Endothelial cell of umbilical vein (primary cell): ENCODE measurements at regions not wholly inside any gene's neighbourhood (a gene's known extent, or its start where the extent isn't known, plus 50 kb on each side); places are given as distances from the start of the nearest gene placed in this dataset.

Experiments
- BruUV-seq: library from RNA; stranded (reverse); fragments of 400-500 nt; replicated peaks from 2 replicates; lab custom pipeline; 2021; lab: Mats Ljungman, UMichigan
- CTCF ChIA-PET: fragments of 300-600, 350-600 bp; sonication (Branson Sonifier 250); formaldehyde crosslinking; loops from one replicate; lab custom pipeline; 2021; ENCODE audit warnings: antibody characterized with exemption, inconsistent platforms; lab: Charles Lee
- POLR2A ChIA-PET: fragments of 300-600, 350-600 bp; sonication (Branson Sonifier 250); formaldehyde crosslinking; loops from one replicate; lab custom pipeline; 2021; ENCODE audit warnings: antibody characterized with exemption, inconsistent platforms; lab: Charles Lee
- DNase-seq: peaks from one replicate; pipeline ENCODE4 v3.0.0-alpha.2; 2011; ENCODE audit warnings: low read depth, low spot score
- FAIRE-seq: peaks from 2 replicates; lab custom pipeline; 2011; peaks lifted over from hg19 to GRCh38; lab: Jason Lieb, UNC
- H2AFZ ChIP-seq: 2 replicates; pipeline ENCODE4 v1.6.0; 2012; ENCODE audit warnings: low read depth, low read length, control low read depth, inconsistent platforms
- H3K27ac ChIP-seq: 2 replicates; pipeline ENCODE4 v1.5.1; 2011; ENCODE audit warnings: low read depth, mild to moderate bottlenecking, control low read depth, low read length, moderate library complexity; ENCODE audit not compliant: insufficient read depth
- H3K27me3 ChIP-seq, 2 experiments: 2 replicates each; pipeline versions ENCODE4 v1.6.0 to v1.6.1; 2011; ENCODE audit warnings: low read length in 2 of 2, mixed read lengths in 1 of 2; ENCODE audit not compliant: control insufficient read depth in 2 of 2, insufficient read depth in 2 of 2
- H3K36me3 ChIP-seq, 2 experiments: 2 replicates in 1 of 2; 3 replicates in 1 of 2; pipeline ENCODE4 v1.5.1; 2011; ENCODE audit warnings: low read length in 2 of 2, mild to moderate bottlenecking in 1 of 2, moderate library complexity in 1 of 2; ENCODE audit not compliant: control insufficient read depth in 2 of 2, insufficient read depth in 2 of 2; ENCODE audit errors: extremely low read depth in 1 of 2
- H3K4me1 ChIP-seq: 3 replicates; pipeline ENCODE4 v1.5.1; 2011; ENCODE audit warnings: mild to moderate bottlenecking, low read length; ENCODE audit not compliant: control insufficient read depth, insufficient read depth; ENCODE audit errors: extremely low read depth
- H3K4me2 ChIP-seq: 2 replicates; pipeline ENCODE4 v1.6.1; 2011; ENCODE audit warnings: low read length, control low read depth, mixed read lengths; ENCODE audit not compliant: insufficient read depth
- H3K4me3 ChIP-seq, 3 experiments: fragments of 200-600 bp in 1 of 3; sonication (generic), shearing (Covaris generic) in 1 of 3; replicated peaks in 1 of 3; 2 replicates each; pipeline ENCODE4 v1.5.1; 2011 to 2016; ENCODE audit warnings: control low read depth in 3 of 3, low read length in 3 of 3, mild to moderate bottlenecking in 2 of 3, inconsistent platforms in 1 of 3, low read depth in 1 of 3, moderate library complexity in 1 of 3; ENCODE audit not compliant: insufficient read depth in 1 of 3
- H3K79me2 ChIP-seq: 2 replicates; pipeline ENCODE4 v1.6.0; 2012; ENCODE audit warnings: low read length, inconsistent platforms; ENCODE audit not compliant: control insufficient read depth, insufficient read depth
- H3K9ac ChIP-seq: replicated peaks from 2 replicates; pipeline ENCODE3; 2011; ENCODE audit warnings: low read length, control low read depth; ENCODE audit not compliant: insufficient read depth; ENCODE audit errors: extremely low read depth
- H3K9me1 ChIP-seq: replicated peaks from 3 replicates; pipeline ENCODE4 v1.6.0; 2011; ENCODE audit warnings: mild to moderate bottlenecking, low read length; ENCODE audit not compliant: control insufficient read depth, insufficient read depth; ENCODE audit errors: extremely low read depth
- H3K9me3 ChIP-seq: replicated peaks from 2 replicates; pipeline ENCODE4 v1.5.1; 2012; ENCODE audit warnings: low read length, inconsistent platforms; ENCODE audit not compliant: control insufficient read depth, insufficient read depth
- H4K20me1 ChIP-seq: replicated peaks from 2 replicates; pipeline ENCODE3; 2011; ENCODE audit warnings: mild to moderate bottlenecking, low read length; ENCODE audit not compliant: control insufficient read depth, insufficient read depth; ENCODE audit errors: extremely low read depth
- CTCF ChIP-seq, 2 donors: IDR thresholded peaks; 1 replicate in 1 of 2; 2 replicates in 1 of 2; pipeline ENCODE4 v1.5.1; 2011; ENCODE audit warnings: low read length in 2 of 2, mild to moderate bottlenecking in 2 of 2, moderate library complexity in 2 of 2, control low read depth in 1 of 2, inconsistent platforms in 1 of 2, low read depth in 1 of 2; ENCODE audit not compliant: insufficient read depth in 1 of 2; ENCODE audit errors: extremely low read depth in 1 of 2
- EZH2 ChIP-seq: IDR thresholded peaks from 2 replicates; pipeline ENCODE4 v1.6.1; 2012; ENCODE audit warnings: borderline replicate concordance, low read depth, mild to moderate bottlenecking, moderate library complexity, low read length, inconsistent platforms; ENCODE audit not compliant: severe bottlenecking
- FOS ChIP-seq: IDR thresholded peaks from 2 replicates; pipeline ENCODE4 v1.6.1; 2011; ENCODE audit warnings: mild to moderate bottlenecking, low read length, moderate library complexity, borderline replicate concordance; ENCODE audit not compliant: insufficient read depth
- GATA2 ChIP-seq: IDR thresholded peaks from 2 replicates; pipeline ENCODE4 v1.7.0; 2011; ENCODE audit warnings: low read depth, mild to moderate bottlenecking, moderate library complexity, mixed read lengths, low read length; ENCODE audit not compliant: insufficient read length, insufficient read depth
- JUN ChIP-seq: IDR thresholded peaks from 2 replicates; pipeline ENCODE4 v1.6.1; 2011; ENCODE audit warnings: borderline replicate concordance, low read depth; ENCODE audit not compliant: insufficient read length, insufficient read depth
- MAX ChIP-seq: IDR thresholded peaks from 2 replicates; pipeline ENCODE4 v1.6.1; 2011; ENCODE audit not compliant: insufficient read depth, insufficient read length
- MYC ChIP-seq: IDR thresholded peaks from one replicate; pipeline ENCODE4 v1.6.1; 2011; ENCODE audit warnings: mild to moderate bottlenecking, low read depth, low read length
- POLR2A ChIP-seq: IDR thresholded peaks from 2 replicates; pipeline ENCODE4 v1.6.1; 2012; ENCODE audit warnings: low read depth, mild to moderate bottlenecking, control low read depth, low read length
- POLR2AphosphoS5 ChIP-seq: IDR thresholded peaks from 2 replicates; pipeline ENCODE4 v1.6.1; 2012; ENCODE audit warnings: low read depth, mild to moderate bottlenecking, control low read depth, low read length, moderate library complexity; ENCODE audit not compliant: insufficient read depth
- dilution Hi-C: fragments of 300-500 bp; cut with MboI; formaldehyde crosslinking; loops from one replicate; pipeline ENCODE4 v1.15.0; 2019; ENCODE audit warnings: low sequenced_read_pairs; ENCODE audit not compliant: extremely low pct_ligation_motif_present
- intact Hi-C: fragments of 100-400 bp; cut with micrococcal nuclease; formaldehyde crosslinking; loops from one replicate; pipeline ENCODE4 v1.10.0; 2022

GRCh38 chr11:71336996-71337754 is 84.8 kb upstream of the SHANK2 start:
- Histone ChIP-seq H4K20me1 (no peaks in the 10 kb centered on the region), H2AFZ (no peak overlapping the region), H3K9me1 (no peaks in the 10 kb centered on the region), H3K9me3 (peaks cover 2% of the 10 kb centered on the region), H3K27me3 (no peaks in the 10 kb centered on the region), H3K4me1 (no peaks in the 10 kb centered on the region), H3K4me2 (no peak overlapping the region), H3K9ac (no peak overlapping the region), H3K36me3 (no peaks in the 10 kb centered on the region), H3K27ac (no peak overlapping the region), H3K4me3 (no peak overlapping the region), H3K79me2 (no peaks in the 10 kb centered on the region)
- no TSS peak for BruUV-seq
- TF ChIP-seq MYC (no peak), CTCF (IDR thresholded peaks at IDR 0.05; ENCODE audit: extremely low read depth in 1 of 2, insufficient read depth in 1 of 2, low read depth in 1 of 2, low read length in 2 of 2) (no peak), POLR2AphosphoS5 (no peak), JUN (no peak), GATA2 (no peak), POLR2A (no peak), EZH2 (no peak), MAX (no peak), FOS (no peak)
- ChIA-PET POLR2A (no interaction called here), CTCF (no interaction called here)
- dilution Hi-C loops: no loop called here
- DNase-seq: no peak
- FAIRE-seq: no peak
- intact Hi-C loops: no loop called here
